ENCODE measurements at regions not wholly inside any gene's neighbourhood (a gene's known extent, or its start where the extent isn't known, plus 50 kb on each side); places are given as distances from the start of the nearest gene placed in this dataset.

DNA sequence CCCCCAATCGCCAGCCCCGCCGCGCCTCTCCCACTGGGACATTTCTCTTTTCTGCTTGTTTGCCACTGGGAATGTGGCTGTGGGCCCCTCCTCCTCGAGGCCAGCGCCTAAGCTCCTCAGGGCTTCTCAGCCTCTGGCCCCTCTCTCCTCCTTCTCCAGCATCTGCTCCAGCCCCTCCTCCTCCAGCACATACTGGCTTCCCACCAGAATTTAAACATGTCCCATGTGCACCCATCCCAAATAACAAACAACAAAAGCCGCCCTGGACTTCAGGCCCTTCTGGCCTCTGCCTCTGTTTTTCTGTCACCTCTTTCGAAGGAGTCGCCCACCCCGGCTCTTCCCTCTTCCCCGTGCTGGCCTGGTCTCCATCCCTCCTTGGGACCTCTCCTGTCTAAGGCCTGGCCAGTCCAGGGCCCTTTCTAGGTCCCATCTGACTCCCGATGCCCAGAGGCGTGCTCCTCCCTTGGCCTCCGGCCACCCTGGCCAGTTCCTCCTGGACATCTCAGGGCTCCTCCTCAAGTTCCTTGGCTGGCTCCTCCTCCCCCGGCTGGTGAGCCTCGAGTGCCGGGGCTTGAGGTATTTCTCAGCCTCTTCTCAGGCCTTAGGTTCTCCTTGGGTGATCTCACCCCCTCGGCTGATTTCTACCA, 94.6 kb upstream of the SLC6A6 start:
- Mint-ChIP-seq H3K36me3 (ENCODE audit: unreplicated experiment) (peaks cover 3% of the 10 kb centered on the region), H3K4me1 (ENCODE audit: unreplicated experiment) (peaks cover 17% of the 10 kb centered on the region), H3K27me3 (ENCODE audit: unreplicated experiment) (peaks cover 36% of the 10 kb centered on the region), H3K27ac (ENCODE audit: unreplicated experiment) (no peak overlapping the region), H3K4me3 (ENCODE audit: unreplicated experiment) (no peak overlapping the region), H3K9me3 (ENCODE audit: unreplicated experiment) (peaks cover 3% of the 10 kb centered on the region)
- TF ChIP-seq, protein P1, sequence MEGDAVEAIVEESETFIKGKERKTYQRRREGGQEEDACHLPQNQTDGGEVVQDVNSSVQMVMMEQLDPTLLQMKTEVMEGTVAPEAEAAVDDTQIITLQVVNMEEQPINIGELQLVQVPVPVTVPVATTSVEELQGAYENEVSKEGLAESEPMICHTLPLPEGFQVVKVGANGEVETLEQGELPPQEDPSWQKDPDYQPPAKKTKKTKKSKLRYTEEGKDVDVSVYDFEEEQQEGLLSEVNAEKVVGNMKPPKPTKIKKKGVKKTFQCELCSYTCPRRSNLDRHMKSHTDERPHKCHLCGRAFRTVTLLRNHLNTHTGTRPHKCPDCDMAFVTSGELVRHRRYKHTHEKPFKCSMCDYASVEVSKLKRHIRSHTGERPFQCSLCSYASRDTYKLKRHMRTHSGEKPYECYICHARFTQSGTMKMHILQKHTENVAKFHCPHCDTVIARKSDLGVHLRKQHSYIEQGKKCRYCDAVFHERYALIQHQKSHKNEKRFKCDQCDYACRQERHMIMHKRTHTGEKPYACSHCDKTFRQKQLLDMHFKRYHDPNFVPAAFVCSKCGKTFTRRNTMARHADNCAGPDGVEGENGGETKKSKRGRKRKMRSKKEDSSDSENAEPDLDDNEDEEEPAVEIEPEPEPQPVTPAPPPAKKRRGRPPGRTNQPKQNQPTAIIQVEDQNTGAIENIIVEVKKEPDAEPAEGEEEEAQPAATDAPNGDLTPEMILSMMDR (IDR thresholded peaks at IDR 0.05), result no peak
- no peak for DNase-seq (ENCODE audit: extremely low spot score, unreplicated experiment)

DNA sequence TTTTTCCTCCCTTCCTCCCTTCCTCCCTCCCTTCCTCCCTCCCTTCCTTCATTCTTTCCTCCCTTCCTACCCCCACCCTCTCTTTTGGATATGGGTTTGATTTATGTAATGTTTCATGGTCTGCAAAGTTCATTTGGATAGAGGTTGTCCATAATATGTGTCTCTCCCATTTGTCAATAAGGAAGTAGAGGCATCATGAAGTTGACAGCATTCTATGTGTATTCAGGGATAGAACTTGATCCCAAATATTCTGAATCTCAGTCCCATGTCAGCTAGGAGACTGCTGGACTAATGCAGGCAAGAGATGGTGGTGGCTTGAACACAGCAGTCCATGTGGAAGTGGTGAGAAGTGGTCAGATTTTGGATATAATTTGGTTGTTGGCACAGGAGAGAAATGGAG, 90.7 kb upstream of the SLC6A6 start:
- Mint-ChIP-seq H3K36me3 (ENCODE audit: unreplicated experiment) (peaks cover 3% of the 10 kb centered on the region), H3K4me1 (ENCODE audit: unreplicated experiment) (no peaks in the 10 kb centered on the region), H3K4me3 (ENCODE audit: unreplicated experiment) (no peak overlapping the region), H3K27me3 (ENCODE audit: unreplicated experiment) (peaks cover 51% of the 10 kb centered on the region), H3K27ac (ENCODE audit: unreplicated experiment) (no peak overlapping the region), H3K9me3 (ENCODE audit: unreplicated experiment) (peaks cover 3% of the 10 kb centered on the region)
- TF ChIP-seq, protein P1 (IDR thresholded peaks at IDR 0.05), result no peak
- DNase-seq (ENCODE audit: extremely low spot score, unreplicated experiment), result no peak

DNA sequence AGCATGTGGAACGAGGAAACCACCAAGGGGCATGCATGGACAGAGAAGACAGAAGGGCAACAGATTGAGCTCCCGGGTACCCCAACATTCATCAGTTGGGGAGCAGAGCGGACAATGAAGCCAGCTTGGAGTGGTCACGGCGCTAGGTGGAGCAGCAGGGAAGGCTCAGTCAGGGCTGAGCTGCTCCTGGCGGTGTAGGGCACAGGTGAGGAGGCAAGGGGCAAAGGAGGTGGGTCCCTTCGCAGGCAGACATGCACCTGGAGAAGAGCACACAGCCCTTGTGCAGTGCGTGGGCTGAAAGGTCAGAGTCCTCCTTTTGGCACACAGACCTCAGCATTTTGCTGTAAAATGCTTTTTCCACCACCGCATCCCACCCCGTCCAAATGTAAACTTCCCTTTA, 90.0 kb upstream of the SLC6A6 start:
- TF ChIP-seq, protein P1 (IDR thresholded peaks at IDR 0.05), result no peak
- H3K4me1 Mint-ChIP-seq (ENCODE audit: unreplicated experiment), result no peaks in the 10 kb centered on the region
- H3K4me3 Mint-ChIP-seq (ENCODE audit: unreplicated experiment), result no peak overlapping the region
- H3K27me3 Mint-ChIP-seq (ENCODE audit: unreplicated experiment), result peaks cover 49% of the 10 kb centered on the region
- H3K36me3 Mint-ChIP-seq (ENCODE audit: unreplicated experiment), result peaks cover 3% of the 10 kb centered on the region
- DNase-seq (ENCODE audit: extremely low spot score, unreplicated experiment), result no peak
- no peak overlapping the region for H3K27ac Mint-ChIP-seq (ENCODE audit: unreplicated experiment)
- peaks cover 3% of the 10 kb centered on the region for H3K9me3 Mint-ChIP-seq (ENCODE audit: unreplicated experiment)

DNA sequence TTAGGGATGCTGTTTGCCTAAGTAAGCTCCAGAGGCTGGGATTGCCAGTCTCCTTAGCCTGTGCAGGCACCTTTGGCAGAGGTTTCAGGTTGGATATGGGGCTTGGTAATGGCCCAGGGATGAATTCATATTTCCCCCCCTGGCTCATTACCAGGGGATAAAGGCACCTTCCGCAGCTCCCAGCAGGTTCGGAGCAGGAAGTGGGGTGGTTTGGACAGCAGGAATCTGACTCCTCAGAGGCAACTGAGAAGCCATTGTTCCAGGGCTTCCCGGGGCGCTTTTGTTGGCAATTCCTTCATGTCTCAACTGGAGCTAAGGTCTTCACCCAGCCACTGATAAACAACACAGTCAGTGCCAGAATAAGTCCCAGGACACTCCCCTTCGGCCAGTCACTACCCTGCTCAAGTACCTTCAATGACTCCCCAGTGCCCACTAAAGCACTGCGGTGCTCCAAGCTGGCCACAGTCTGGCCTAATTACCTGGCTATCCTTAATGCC, 85.3 kb upstream of the SLC6A6 start:
- Mint-ChIP-seq H3K4me1 (ENCODE audit: unreplicated experiment) (no peaks in the 10 kb centered on the region), H3K27ac (ENCODE audit: unreplicated experiment) (no peak overlapping the region), H3K27me3 (ENCODE audit: unreplicated experiment) (peaks cover 31% of the 10 kb centered on the region), H3K9me3 (ENCODE audit: unreplicated experiment) (peaks cover 4% of the 10 kb centered on the region), H3K4me3 (ENCODE audit: unreplicated experiment) (no peak overlapping the region), H3K36me3 (ENCODE audit: unreplicated experiment) (no peaks in the 10 kb centered on the region)
- DNase-seq (ENCODE audit: extremely low spot score, unreplicated experiment), result no peak
- TF ChIP-seq, protein P1 (IDR thresholded peaks at IDR 0.05), result no peak

DNA sequence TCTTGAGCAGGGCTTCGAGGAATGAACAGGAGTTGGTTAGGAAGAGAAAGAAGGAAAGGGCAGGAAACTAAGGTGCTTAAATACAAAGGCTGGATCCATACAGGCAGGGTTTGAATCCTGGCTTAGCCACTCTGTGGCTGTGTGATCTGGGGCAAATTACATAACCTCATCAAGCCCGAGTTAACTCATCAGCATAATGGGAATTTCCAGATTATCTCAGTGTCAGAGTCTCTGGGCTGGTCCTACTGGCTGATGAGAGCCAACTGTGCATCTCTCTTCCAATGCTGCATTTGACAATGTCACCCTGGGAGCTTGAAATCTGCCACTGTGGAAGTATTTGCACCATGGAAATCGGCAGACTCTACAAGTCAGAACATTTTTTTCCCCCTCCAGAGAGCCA, 83.8 kb upstream of the SLC6A6 start:
- peaks cover 1% of the 10 kb centered on the region for H3K4me1 Mint-ChIP-seq (ENCODE audit: unreplicated experiment)
- H3K9me3 Mint-ChIP-seq (ENCODE audit: unreplicated experiment), result peaks cover 4% of the 10 kb centered on the region
- no peak for DNase-seq (ENCODE audit: extremely low spot score, unreplicated experiment)
- TF ChIP-seq, protein P1 (IDR thresholded peaks at IDR 0.05), result no peak
- H3K27ac Mint-ChIP-seq (ENCODE audit: unreplicated experiment), result no peak overlapping the region
- no peak overlapping the region for H3K4me3 Mint-ChIP-seq (ENCODE audit: unreplicated experiment)
- H3K36me3 Mint-ChIP-seq (ENCODE audit: unreplicated experiment), result no peaks in the 10 kb centered on the region
- H3K27me3 Mint-ChIP-seq (ENCODE audit: unreplicated experiment), result peaks cover 20% of the 10 kb centered on the region

Data from osteocyte (in vitro differentiated cells).